HL-60 (cell line): ENCODE measurements at regions not wholly inside any gene's neighbourhood (a gene's known extent, or its start where the extent isn't known, plus 50 kb on each side); places are given as distances from the start of the nearest gene placed in this dataset.

Experiments
- DNase-seq, 2 experiments: peaks; one replicate each; pipeline ENCODE4 v3.0.0-alpha.2; 2010 to 2020; ENCODE audit warnings: low read depth in 1 of 2, low spot score in 1 of 2
- H3K27ac ChIP-seq: fragments of 250-450 bp; sonication (Bioruptor Pico); replicated peaks from 2 replicates; pipeline ENCODE4 v1.5.1; 2020; ENCODE audit warnings: mild to moderate bottlenecking, moderate library complexity
- H3K27me3 ChIP-seq: fragments of 250-450 bp; sonication (Bioruptor Pico); 2 replicates; pipeline ENCODE4 v1.5.1; 2021; ENCODE audit warnings: mild to moderate bottlenecking, moderate library complexity; ENCODE audit not compliant: insufficient read depth, poor library complexity, severe bottlenecking
- H3K4me3 ChIP-seq: replicated peaks from 2 replicates; pipeline ENCODE4 v1.5.1; 2011; ENCODE audit warnings: mild to moderate bottlenecking, control low read depth, low read length; ENCODE audit not compliant: insufficient read depth
- CTCF ChIP-seq: IDR thresholded peaks from one replicate; pipeline ENCODE4 v1.5.1; 2011; ENCODE audit warnings: low read length, control low read depth, inconsistent platforms; ENCODE audit not compliant: insufficient read depth
- GABPA ChIP-seq: IDR thresholded peaks from 2 replicates; pipeline ENCODE4 v1.6.1; 2012; ENCODE audit warnings: low read depth
- POLR2AphosphoS5 ChIP-seq: IDR thresholded peaks from 2 replicates; pipeline ENCODE4 v1.6.1; 2012; ENCODE audit warnings: low read depth
- REST ChIP-seq: IDR thresholded peaks from 2 replicates; pipeline ENCODE4 v1.6.1; 2012; ENCODE audit warnings: low read depth; ENCODE audit not compliant: insufficient replicate concordance
- SPI1 ChIP-seq: IDR thresholded peaks from 2 replicates; pipeline ENCODE4 v1.6.1; 2012; ENCODE audit warnings: low read depth, mild to moderate bottlenecking, borderline replicate concordance

- Histone ChIP-seq H3K4me3 (no peak overlapping the region), H3K27ac (no peak overlapping the region), H3K27me3 (peaks cover 2% of the 10 kb centered on the region)
- no peak for DNase-seq
- TF ChIP-seq GABPA, result no peak
- no peak for TF ChIP-seq POLR2AphosphoS5
- no peak for TF ChIP-seq REST
- TF ChIP-seq CTCF, result no peak
- TF ChIP-seq SPI1, result no peak
Observed at GRCh38 chr5:172582940-172583339, 58.1 kb upstream of the NEURL1B start.

GRCh38 chr5:172581315-172581714 lies 59.7 kb upstream of the NEURL1B start:
- Histone ChIP-seq H3K27ac (no peak overlapping the region), H3K27me3 (peaks cover 2% of the 10 kb centered on the region), H3K4me3 (no peak overlapping the region)
- TF ChIP-seq REST (no peak), SPI1 (no peak), POLR2AphosphoS5 (no peak), GABPA (no peak), CTCF (no peak)
- DNase-seq, result no peak

- TF ChIP-seq SPI1 (no peak), CTCF (no peak), REST (no peak), POLR2AphosphoS5 (no peak), GABPA (no peak)
- no peak for DNase-seq
- Histone ChIP-seq H3K4me3 (no peak overlapping the region), H3K27me3 (peaks cover 2% of the 10 kb centered on the region), H3K27ac (no peak overlapping the region)
Observed at GRCh38 chr5:172579403-172579990, 61.6 kb upstream of the NEURL1B start.
